ENCODE measurements at regions not wholly inside any gene's neighbourhood (a gene's known extent, or its start where the extent isn't known, plus 50 kb on each side); places are given as distances from the start of the nearest gene placed in this dataset.

- H3K4me3 ChIP-seq (ENCODE audit: low read depth, low read length) = no peak overlapping the region
- peak; percentile 80 for DNase-seq (ENCODE audit: low read depth)
- no peak for TF ChIP-seq MAX (IDR thresholded peaks at IDR 0.05; ENCODE audit: low read depth, low read length)
- peak; percentile 65 for TF ChIP-seq CTCF (IDR thresholded peaks at IDR 0.05; ENCODE audit: low read depth, low read length)
Measured at GRCh38 chr11:96464700-96465307, 75.0 kb downstream of the JRKL start.

GRCh38 chr11:96465512-96465911, 75.7 kb downstream of the JRKL start:
- TF ChIP-seq CTCF (IDR thresholded peaks at IDR 0.05; ENCODE audit: low read depth, low read length) (no peak), MYC (IDR thresholded peaks at IDR 0.05; ENCODE audit: low read depth, low read length) (no peak), POLR2A (IDR thresholded peaks at IDR 0.05; ENCODE audit: extremely low read depth, insufficient read length) (no peak), MAX (IDR thresholded peaks at IDR 0.05; ENCODE audit: low read depth, low read length) (no peak)
- DNase-seq (ENCODE audit: low read depth) = no peak
- no peak overlapping the region for H3K4me3 ChIP-seq (ENCODE audit: low read depth, low read length)

GRCh38 chr11:96466607-96467006, 76.8 kb downstream of the JRKL start:
- no peak for DNase-seq (ENCODE audit: low read depth)
- no peak for TF ChIP-seq POLR2A (IDR thresholded peaks at IDR 0.05; ENCODE audit: extremely low read depth, insufficient read length)
- no peak for TF ChIP-seq MYC (IDR thresholded peaks at IDR 0.05; ENCODE audit: low read depth, low read length)
- no peak for TF ChIP-seq MAX (IDR thresholded peaks at IDR 0.05; ENCODE audit: low read depth, low read length)
- no peak for TF ChIP-seq CTCF (IDR thresholded peaks at IDR 0.05; ENCODE audit: low read depth, low read length)
- H3K4me3 ChIP-seq (ENCODE audit: low read depth, low read length) = no peak overlapping the region

GRCh38 chr11:96469776-96470175, 80.0 kb downstream of the JRKL start:
- DNase-seq (ENCODE audit: low read depth) = no peak
- TF ChIP-seq CTCF (IDR thresholded peaks at IDR 0.05; ENCODE audit: low read depth, low read length) = no peak
- TF ChIP-seq MAX (IDR thresholded peaks at IDR 0.05; ENCODE audit: low read depth, low read length) = no peak
- TF ChIP-seq MYC (IDR thresholded peaks at IDR 0.05; ENCODE audit: low read depth, low read length) = no peak
- TF ChIP-seq POLR2A (IDR thresholded peaks at IDR 0.05; ENCODE audit: extremely low read depth, insufficient read length) = no peak
- H3K4me3 ChIP-seq (ENCODE audit: low read depth, low read length) = no peak overlapping the region

GRCh38 chr11:96470521-96470920, 80.7 kb downstream of the JRKL start:
- no peak for DNase-seq (ENCODE audit: low read depth)
- no peak overlapping the region for H3K4me3 ChIP-seq (ENCODE audit: low read depth, low read length)
- no peak for TF ChIP-seq MAX (IDR thresholded peaks at IDR 0.05; ENCODE audit: low read depth, low read length)
- no peak for TF ChIP-seq CTCF (IDR thresholded peaks at IDR 0.05; ENCODE audit: low read depth, low read length)
- no peak for TF ChIP-seq MYC (IDR thresholded peaks at IDR 0.05; ENCODE audit: low read depth, low read length)
- TF ChIP-seq POLR2A (IDR thresholded peaks at IDR 0.05; ENCODE audit: extremely low read depth, insufficient read length) = no peak

Measured in NB4 (cell line).